ENCODE measurements at regions not wholly inside any gene's neighbourhood (a gene's known extent, or its start where the extent isn't known, plus 50 kb on each side); places are given as distances from the start of the nearest gene placed in this dataset.
"Not testable (repeated sequence)": the region's sequence is repeated elsewhere in the genome, so short reads cannot be mapped to it uniquely, and the experiment has no call there.

DNA sequence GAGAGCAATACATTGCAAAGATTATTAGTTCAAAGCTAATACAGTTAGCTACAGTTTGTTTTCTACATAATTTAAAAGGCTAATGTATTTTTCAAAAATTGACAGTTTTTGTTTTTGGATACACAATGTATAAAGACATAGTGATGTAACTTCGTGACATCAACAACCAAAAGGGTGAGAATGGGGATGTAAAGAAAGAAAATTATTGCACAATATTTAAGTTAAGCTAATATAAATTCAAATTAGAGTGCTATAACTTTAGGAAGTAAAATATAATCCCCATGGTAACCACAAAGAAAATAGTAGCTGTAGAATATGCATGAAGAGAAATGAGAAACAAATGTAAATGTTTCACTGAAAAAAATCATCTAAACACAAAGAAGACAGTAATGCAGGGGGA is 334.4 kb upstream of the DEPDC1 start:
- Histone ChIP-seq H3K9me3 (ENCODE audit: control insufficient read depth in 1 of 2, low read length in 2 of 2) (no peaks in the 10 kb centered on the region), H3K4me3 (ENCODE audit: low read length in 2 of 2) (no peak overlapping the region), H3K27ac (ENCODE audit: low read depth, low read length) (no peak overlapping the region), H3K4me1 (ENCODE audit: insufficient read depth, low read length) (no peaks in the 10 kb centered on the region), H3K27me3 (ENCODE audit: insufficient read depth, low read length) (no peaks in the 10 kb centered on the region), H3K36me3 (ENCODE audit: insufficient read depth, low read length) (no peaks in the 10 kb centered on the region)
- Mint-ChIP-seq H3K27ac (no peak overlapping the region), H3K9me3 (peaks cover 2 to 27% (median 15%) of the 10 kb centered on the region in 8 donors), H3K4me3 (no peak overlapping the region), H3K36me3 (no peaks in the 10 kb centered on the region), H3K4me1 (no peaks in the 10 kb centered on the region), H3K27me3 (no peaks in the 10 kb centered on the region)
- ChIA-PET POLR2A (ENCODE audit: partially characterized antibody) (no interaction called here), CTCF (ENCODE audit: partially characterized antibody) (no interaction called here)
- intact Hi-C loops (cut with micrococcal nuclease) = no loop called here
- no peak for DNase-seq

DNA sequence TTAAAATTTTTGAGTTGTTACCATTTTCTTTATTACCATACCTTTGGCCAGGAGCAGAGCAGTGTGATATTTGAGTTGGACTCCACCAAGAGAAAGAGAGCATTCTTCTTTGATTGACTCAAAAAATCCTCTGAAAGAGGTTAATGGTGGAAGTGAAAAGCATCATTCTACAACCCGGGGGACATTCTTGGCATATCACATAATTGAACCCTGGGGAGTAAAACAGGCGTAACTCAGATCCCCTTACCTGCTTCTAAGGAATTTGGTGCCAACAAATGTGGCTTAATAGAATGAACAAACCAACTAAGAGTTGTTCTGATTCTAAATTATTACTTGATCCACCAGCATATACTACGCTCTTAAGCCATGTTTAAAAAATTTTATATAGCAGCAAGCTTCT is 351.1 kb upstream of the DEPDC1 start:
- Histone ChIP-seq H3K36me3 (ENCODE audit: insufficient read depth, low read length) (no peaks in the 10 kb centered on the region), H3K9me3 (ENCODE audit: control insufficient read depth in 1 of 2, low read length in 2 of 2) (no peaks in the 10 kb centered on the region), H3K27me3 (ENCODE audit: insufficient read depth, low read length) (no peaks in the 10 kb centered on the region), H3K27ac (ENCODE audit: low read depth, low read length) (no peak overlapping the region), H3K4me1 (ENCODE audit: insufficient read depth, low read length) (no peaks in the 10 kb centered on the region), H3K4me3 (ENCODE audit: low read length in 2 of 2) (no peak overlapping the region)
- Mint-ChIP-seq H3K27ac (no peak overlapping the region), H3K9me3 (peaks cover 0 to 16% (median 5%) of the 10 kb centered on the region in 8 donors), H3K36me3 (no peaks in the 10 kb centered on the region), H3K4me3 (no peak overlapping the region), H3K4me1 (no peaks in the 10 kb centered on the region), H3K27me3 (no peaks in the 10 kb centered on the region)
- POLR2A ChIA-PET (ENCODE audit: partially characterized antibody) = no interaction called here
- CTCF ChIA-PET (ENCODE audit: partially characterized antibody) = no interaction called here
- intact Hi-C loops (cut with micrococcal nuclease) = no loop called here
- no peak for DNase-seq

DNA sequence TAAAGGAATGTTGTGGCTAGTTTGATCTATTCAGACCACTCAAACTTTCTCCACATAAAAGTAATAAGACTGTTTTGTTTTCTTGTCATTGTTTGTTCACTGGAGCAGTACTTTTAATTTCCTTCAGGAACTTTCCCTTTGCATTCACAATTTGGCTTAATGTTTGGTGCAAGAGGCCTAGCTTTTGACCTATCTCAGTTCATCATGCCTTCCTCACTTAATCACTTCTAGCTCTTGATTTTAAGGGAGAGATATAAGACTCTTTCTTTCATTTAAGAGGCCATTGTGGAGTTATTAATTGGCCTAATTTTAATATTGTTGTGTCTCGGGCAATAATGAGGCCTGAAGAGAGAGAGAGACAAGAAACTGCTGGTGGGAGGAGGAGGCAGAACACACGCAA is 371.7 kb upstream of the DEPDC1 start:
- Mint-ChIP-seq H3K4me1 (no peaks in the 10 kb centered on the region), H3K27ac (no peak overlapping the region), H3K9me3 (peaks cover 0 to 25% (median 18%) of the 10 kb centered on the region in 8 donors), H3K36me3 (no peaks in the 10 kb centered on the region), H3K27me3 (no peaks in the 10 kb centered on the region), H3K4me3 (no peak overlapping the region)
- intact Hi-C loops (cut with micrococcal nuclease) = no loop called here
- no peaks in the 10 kb centered on the region for H3K9me3 ChIP-seq (ENCODE audit: control insufficient read depth in 1 of 2, low read length in 2 of 2)
- POLR2A ChIA-PET (ENCODE audit: partially characterized antibody) = no interaction called here
- H3K27me3 ChIP-seq (ENCODE audit: insufficient read depth, low read length) = no peaks in the 10 kb centered on the region
- no peak overlapping the region for H3K27ac ChIP-seq (ENCODE audit: low read depth, low read length)
- H3K4me1 ChIP-seq (ENCODE audit: insufficient read depth, low read length) = no peaks in the 10 kb centered on the region
- no peak overlapping the region for H3K4me3 ChIP-seq (ENCODE audit: low read length in 2 of 2)
- DNase-seq = no peak
- CTCF ChIA-PET (ENCODE audit: partially characterized antibody) = no interaction called here
- H3K36me3 ChIP-seq (ENCODE audit: insufficient read depth, low read length) = no peaks in the 10 kb centered on the region

DNA sequence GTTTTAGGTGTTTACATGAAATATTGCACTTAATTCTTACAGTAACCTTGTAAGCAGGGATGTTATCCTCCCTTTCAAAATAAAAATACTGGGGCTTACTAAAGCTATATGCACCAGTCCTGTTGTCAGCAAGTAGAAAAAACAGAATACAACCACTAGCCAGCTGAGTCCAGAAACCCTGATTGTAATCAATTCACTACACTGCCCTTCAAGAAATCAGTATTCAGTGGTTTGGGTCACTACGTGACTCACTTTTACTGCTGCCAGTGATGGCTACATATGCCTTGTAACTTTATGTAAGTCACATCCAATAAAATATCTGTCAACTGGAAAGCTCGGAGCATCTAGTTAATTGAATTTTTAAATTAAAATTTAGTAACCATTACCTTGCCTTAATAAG is 376.3 kb upstream of the DEPDC1 start:
- Histone ChIP-seq H3K4me3 (ENCODE audit: low read length in 2 of 2) (no peak overlapping the region), H3K9me3 (ENCODE audit: control insufficient read depth in 1 of 2, low read length in 2 of 2) (no peaks in the 10 kb centered on the region), H3K36me3 (ENCODE audit: insufficient read depth, low read length) (no peaks in the 10 kb centered on the region), H3K27me3 (ENCODE audit: insufficient read depth, low read length) (no peaks in the 10 kb centered on the region), H3K4me1 (ENCODE audit: insufficient read depth, low read length) (no peaks in the 10 kb centered on the region), H3K27ac (ENCODE audit: low read depth, low read length) (no peak overlapping the region)
- H3K36me3 Mint-ChIP-seq = no peaks in the 10 kb centered on the region
- ChIA-PET POLR2A (ENCODE audit: partially characterized antibody) (no interaction called here), CTCF (ENCODE audit: partially characterized antibody) (no interaction called here)
- intact Hi-C loops (cut with micrococcal nuclease) = no loop called here
- DNase-seq = no peak
- H3K27ac Mint-ChIP-seq = no peak overlapping the region
- no peak overlapping the region for H3K4me3 Mint-ChIP-seq
- H3K9me3 Mint-ChIP-seq = peaks cover 0 to 21% (median 9%) of the 10 kb centered on the region in 8 donors
- H3K4me1 Mint-ChIP-seq = no peaks in the 10 kb centered on the region
- no peaks in the 10 kb centered on the region for H3K27me3 Mint-ChIP-seq

DNA sequence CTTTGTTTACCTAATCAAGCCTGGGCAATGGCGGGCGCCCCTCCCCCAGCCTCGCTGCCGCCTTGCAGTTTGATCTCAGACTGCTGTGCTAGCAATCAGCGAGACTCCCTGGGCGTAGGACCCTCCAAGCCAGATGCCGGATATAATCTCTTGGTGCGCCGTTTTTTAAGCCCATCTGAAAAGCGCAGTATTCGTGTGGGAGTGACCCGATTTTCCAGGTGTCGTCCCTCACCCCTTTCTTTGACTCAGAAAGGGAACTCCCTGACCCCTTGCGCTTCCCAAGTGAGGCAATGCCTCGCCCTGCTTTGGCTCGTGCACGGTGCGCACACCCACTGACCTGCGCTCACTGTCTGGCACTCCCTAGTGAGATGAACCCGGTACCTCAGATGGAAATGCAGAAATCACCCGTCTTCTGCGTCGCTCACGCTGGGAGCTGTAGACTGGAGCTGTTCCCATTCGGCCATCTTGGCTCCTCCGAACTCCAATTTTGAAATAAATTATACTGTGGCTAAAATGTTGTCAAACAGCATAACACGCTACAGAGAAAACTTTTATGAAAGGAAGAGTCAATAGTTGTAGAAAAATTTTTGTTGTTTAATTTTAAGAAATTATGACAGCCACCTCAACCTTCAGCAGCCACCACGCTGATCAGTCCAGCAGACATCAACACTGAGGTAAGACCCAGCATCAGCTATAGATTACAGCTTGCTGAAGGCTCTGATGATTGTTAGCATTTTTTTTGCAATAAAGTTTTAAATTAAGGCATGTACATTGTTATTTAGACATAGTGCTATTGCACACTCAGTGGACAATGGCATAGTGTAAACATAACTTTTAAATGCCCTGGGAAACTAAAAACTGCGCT is 384.7 kb upstream of the DEPDC1 start:
- H3K27me3 Mint-ChIP-seq; CTCF ChIA-PET (ENCODE audit: partially characterized antibody); H3K27ac Mint-ChIP-seq; H3K36me3 Mint-ChIP-seq; H3K9me3 Mint-ChIP-seq; intact Hi-C loops (cut with micrococcal nuclease); H3K9me3 ChIP-seq (ENCODE audit: control insufficient read depth in 1 of 2, low read length in 2 of 2); H3K4me1 Mint-ChIP-seq; H3K27me3 ChIP-seq (ENCODE audit: insufficient read depth, low read length); H3K4me1 ChIP-seq (ENCODE audit: insufficient read depth, low read length); H3K4me3 Mint-ChIP-seq; POLR2A ChIA-PET (ENCODE audit: partially characterized antibody); H3K27ac ChIP-seq (ENCODE audit: low read depth, low read length); DNase-seq; H3K36me3 ChIP-seq (ENCODE audit: insufficient read depth, low read length); H3K4me3 ChIP-seq (ENCODE audit: low read length in 2 of 2): not testable (repeated sequence)

DNA sequence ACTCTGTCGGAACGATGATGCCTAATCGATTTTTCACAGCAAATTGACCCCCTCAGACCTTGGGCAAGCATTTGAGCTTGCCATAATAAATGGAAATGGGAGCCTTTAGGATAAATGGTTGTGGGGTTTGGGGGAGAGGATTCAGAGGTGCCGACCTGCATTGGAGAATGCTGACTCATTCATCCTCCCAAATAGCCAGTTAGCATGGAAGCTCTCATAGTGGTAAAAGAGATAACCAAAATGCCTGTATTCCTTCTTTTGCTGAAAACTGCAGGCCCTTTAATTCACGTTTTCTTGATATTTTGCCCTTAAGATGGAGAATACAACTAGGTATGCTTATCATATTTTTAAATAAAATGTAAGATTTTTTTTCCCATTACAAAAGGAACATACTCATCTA is 392.6 kb upstream of the DEPDC1 start:
- Histone ChIP-seq H3K36me3 (ENCODE audit: insufficient read depth, low read length) (no peaks in the 10 kb centered on the region), H3K4me3 (ENCODE audit: low read length in 2 of 2) (no peak overlapping the region), H3K4me1 (ENCODE audit: insufficient read depth, low read length) (no peaks in the 10 kb centered on the region), H3K27ac (ENCODE audit: low read depth, low read length) (no peak overlapping the region), H3K27me3 (ENCODE audit: insufficient read depth, low read length) (no peaks in the 10 kb centered on the region), H3K9me3 (ENCODE audit: control insufficient read depth in 1 of 2, low read length in 2 of 2) (no peaks in the 10 kb centered on the region)
- H3K36me3 Mint-ChIP-seq = no peaks in the 10 kb centered on the region
- intact Hi-C loops (cut with micrococcal nuclease) = no loop called here
- POLR2A ChIA-PET (ENCODE audit: partially characterized antibody) = no interaction called here
- no peak overlapping the region for H3K27ac Mint-ChIP-seq
- CTCF ChIA-PET (ENCODE audit: partially characterized antibody) = no interaction called here
- DNase-seq = no peak
- H3K27me3 Mint-ChIP-seq = no peaks in the 10 kb centered on the region
- H3K4me1 Mint-ChIP-seq = no peaks in the 10 kb centered on the region
- H3K4me3 Mint-ChIP-seq = no peak overlapping the region
- H3K9me3 Mint-ChIP-seq = peaks cover 3 to 13% (median 5%) of the 10 kb centered on the region in 8 donors

DNA sequence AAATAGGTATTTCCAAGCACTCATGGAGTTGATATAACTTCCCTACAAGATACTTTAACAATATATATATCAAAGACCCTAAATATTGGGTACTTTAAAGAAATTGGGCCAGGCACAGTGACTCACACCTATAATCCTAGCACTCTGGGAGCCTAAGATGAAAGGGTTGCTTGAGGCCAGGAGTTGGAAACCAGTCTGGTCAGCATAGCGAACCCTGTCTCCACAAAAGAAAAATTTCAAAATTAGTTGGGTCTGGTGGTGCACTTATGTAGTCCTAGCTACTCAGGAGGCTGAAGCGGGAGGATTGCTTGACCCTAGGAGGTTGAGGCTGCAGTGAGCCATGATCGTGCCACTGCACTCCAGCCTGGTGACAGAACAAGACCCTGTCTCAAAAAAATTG is 393.9 kb upstream of the DEPDC1 start:
- Histone ChIP-seq H3K9me3 (ENCODE audit: control insufficient read depth in 1 of 2, low read length in 2 of 2) (no peaks in the 10 kb centered on the region), H3K27ac (ENCODE audit: low read depth, low read length) (no peak overlapping the region), H3K27me3 (ENCODE audit: insufficient read depth, low read length) (no peaks in the 10 kb centered on the region), H3K4me3 (ENCODE audit: low read length in 2 of 2) (no peak overlapping the region), H3K4me1 (ENCODE audit: insufficient read depth, low read length) (no peaks in the 10 kb centered on the region), H3K36me3 (ENCODE audit: insufficient read depth, low read length) (no peaks in the 10 kb centered on the region)
- POLR2A ChIA-PET (ENCODE audit: partially characterized antibody) = no interaction called here
- no peak for DNase-seq
- peaks cover 3 to 11% (median 6%) of the 10 kb centered on the region in 8 donors for H3K9me3 Mint-ChIP-seq
- H3K36me3 Mint-ChIP-seq = no peaks in the 10 kb centered on the region
- H3K27ac Mint-ChIP-seq = no peak overlapping the region
- H3K27me3 Mint-ChIP-seq = no peaks in the 10 kb centered on the region
- H3K4me3 Mint-ChIP-seq = no peak overlapping the region
- no peaks in the 10 kb centered on the region for H3K4me1 Mint-ChIP-seq
- CTCF ChIA-PET (ENCODE audit: partially characterized antibody) = no interaction called here
- intact Hi-C loops (cut with micrococcal nuclease) = no loop called here

DNA sequence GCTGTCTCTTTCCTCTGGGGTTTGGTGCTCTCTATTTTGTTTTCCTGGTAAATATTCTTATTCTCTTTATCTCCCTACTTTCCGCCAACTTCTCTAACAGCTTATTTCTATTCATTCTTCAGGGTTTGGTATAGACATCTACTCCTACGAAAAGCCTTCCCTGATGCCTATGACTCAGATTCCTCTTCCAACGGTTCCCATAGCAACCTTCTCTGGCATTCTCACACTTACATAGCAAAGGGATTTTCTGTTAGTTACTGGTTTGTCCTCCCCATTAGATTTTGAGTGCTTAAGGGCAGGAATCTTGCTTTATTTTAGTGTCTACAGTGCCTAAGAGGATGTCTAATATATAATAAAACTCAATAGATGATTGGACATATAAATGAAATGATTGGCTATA is 407.6 kb upstream of the DEPDC1 start:
- Mint-ChIP-seq H3K27ac (no peak overlapping the region), H3K4me3 (no peak overlapping the region), H3K27me3 (no peaks in the 10 kb centered on the region), H3K9me3 (peaks cover 0 to 10% (median 3%) of the 10 kb centered on the region in 8 donors), H3K36me3 (no peaks in the 10 kb centered on the region), H3K4me1 (no peaks in the 10 kb centered on the region)
- no peaks in the 10 kb centered on the region for H3K4me1 ChIP-seq (ENCODE audit: insufficient read depth, low read length)
- H3K27ac ChIP-seq (ENCODE audit: low read depth, low read length) = no peak overlapping the region
- ChIA-PET POLR2A (ENCODE audit: partially characterized antibody) (no interaction called here), CTCF (ENCODE audit: partially characterized antibody) (no interaction called here)
- H3K36me3 ChIP-seq (ENCODE audit: insufficient read depth, low read length) = no peaks in the 10 kb centered on the region
- H3K27me3 ChIP-seq (ENCODE audit: insufficient read depth, low read length) = no peaks in the 10 kb centered on the region
- H3K9me3 ChIP-seq (ENCODE audit: control insufficient read depth in 1 of 2, low read length in 2 of 2) = no peaks in the 10 kb centered on the region
- DNase-seq = no peak
- no peak overlapping the region for H3K4me3 ChIP-seq (ENCODE audit: low read length in 2 of 2)
- intact Hi-C loops (cut with micrococcal nuclease) = no loop called here

Data from CD4-positive, alpha-beta memory T cell (primary cell).